A673 (cell line): ENCODE measurements at regions not wholly inside any gene's neighbourhood (a gene's known extent, or its start where the extent isn't known, plus 50 kb on each side); places are given as distances from the start of the nearest gene placed in this dataset.

Source experiments
- CTCF ChIP-seq: fragments of 300-800, 200-600 bp; sonication (generic); conservative IDR thresholded peaks from 2 replicates; pipeline ENCODE4 v1.5.1; 2017; ENCODE audit warnings: low read depth, mild to moderate bottlenecking, antibody characterized with exemption, low read length, moderate library complexity, mixed read lengths
- EZH2 ChIP-seq: fragments of 200-600 bp; sonication (generic); IDR thresholded peaks from 2 replicates; pipeline ENCODE4 v1.6.1; 2017; ENCODE audit warnings: borderline replicate concordance, low read depth, mild to moderate bottlenecking, mixed read lengths, antibody characterized with exemption, low read length; ENCODE audit not compliant: poor library complexity, severe bottlenecking

DNA sequence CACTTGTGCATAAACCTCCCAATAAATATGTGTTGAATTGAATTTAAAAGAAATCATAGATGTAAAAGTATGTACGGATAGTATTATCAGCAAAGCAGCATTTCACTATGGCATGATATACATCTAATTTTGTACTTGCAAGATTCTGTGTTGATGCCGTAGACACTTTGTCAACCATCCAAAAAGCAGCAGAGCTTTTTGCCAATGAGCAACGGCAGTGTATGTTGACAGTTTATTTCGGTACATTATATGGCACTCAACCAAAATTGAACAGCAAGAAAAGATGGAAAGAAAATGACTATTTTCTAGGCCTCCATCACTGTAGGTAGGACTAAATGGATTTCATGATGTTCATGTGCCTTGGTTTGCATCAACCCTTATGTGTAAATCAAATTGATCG is 543.7 kb downstream of the DACH1 start:
- TF ChIP-seq CTCF (no peak), EZH2 (no peak)
